HG02970 (cell line): ENCODE measurements at regions not wholly inside any gene's neighbourhood (a gene's known extent, or its start where the extent isn't known, plus 50 kb on each side); places are given as distances from the start of the nearest gene placed in this dataset.
"Not testable (repeated sequence)": the region's sequence is repeated elsewhere in the genome, so short reads cannot be mapped to it uniquely, and the experiment has no call there.

ENCODE experiments used
- ATAC-seq: cut with Tn5 transposase; IDR thresholded peaks from one replicate; pipeline ENCODE4 v1.9.1; 2021; ENCODE audit warnings: mild to moderate bottlenecking, moderate library complexity, moderate number of reproducible peaks; ENCODE audit not compliant: unreplicated experiment, low FRiP score

GRCh38 chr1:163471779-163472650 is 150.3 kb downstream of the NUF2 start:
- no peak for ATAC-seq

DNA sequence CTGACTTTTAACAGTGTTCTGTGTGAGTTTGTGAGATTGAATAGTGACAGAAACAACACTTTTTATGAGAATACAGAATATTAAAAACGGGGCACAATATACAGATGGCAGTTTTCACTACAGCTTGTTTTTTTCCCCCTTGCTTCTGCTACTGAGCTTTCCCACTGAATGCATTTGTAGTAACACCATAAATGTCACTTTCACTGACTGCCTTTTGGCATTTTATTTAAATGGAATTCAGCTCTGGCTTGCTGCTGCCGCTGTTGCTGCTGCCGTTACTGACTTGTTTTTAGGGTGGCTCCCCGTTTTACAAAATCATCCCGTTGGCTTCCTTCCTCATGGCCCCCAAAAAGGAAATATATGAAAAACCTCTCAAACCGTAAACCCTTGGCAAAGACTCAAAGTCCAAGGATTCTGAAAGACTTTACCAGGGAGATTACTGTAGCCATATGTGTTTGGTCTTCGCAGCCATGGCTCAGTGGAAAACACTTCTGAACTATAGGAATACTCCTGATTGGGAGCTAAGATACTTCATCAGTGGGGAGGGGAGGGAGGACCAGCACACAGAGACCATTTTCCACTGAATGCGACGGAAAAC is 151.0 kb downstream of the NUF2 start:
- no peak for ATAC-seq

DNA sequence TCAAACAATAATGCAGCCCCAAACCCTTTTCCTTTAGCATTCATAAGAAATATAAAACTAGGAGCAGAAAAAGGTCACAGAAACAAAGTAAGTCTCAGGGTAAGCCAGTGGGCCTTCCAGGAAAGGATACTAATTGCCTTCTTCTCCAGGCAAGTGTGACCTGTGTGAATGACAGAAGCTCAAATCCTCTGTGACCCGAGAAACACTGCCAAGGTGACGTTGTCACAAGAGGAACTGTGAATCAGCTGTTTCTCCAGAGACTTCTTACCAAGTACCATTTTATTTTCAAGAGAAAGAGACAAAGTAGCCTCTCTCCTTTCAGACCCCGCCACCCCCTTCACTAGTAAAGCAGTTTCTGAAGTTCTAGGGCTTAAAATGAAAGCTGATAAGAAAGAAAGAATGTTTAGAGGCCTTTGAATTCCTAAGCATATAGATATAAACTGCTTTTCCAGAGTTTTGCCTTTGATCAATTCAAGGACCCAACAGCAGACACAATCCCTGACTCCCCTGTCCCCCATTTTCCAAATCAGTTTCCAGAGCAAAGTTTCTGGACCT is 155.6 kb downstream of the NUF2 start:
- ATAC-seq, result no peak

DNA sequence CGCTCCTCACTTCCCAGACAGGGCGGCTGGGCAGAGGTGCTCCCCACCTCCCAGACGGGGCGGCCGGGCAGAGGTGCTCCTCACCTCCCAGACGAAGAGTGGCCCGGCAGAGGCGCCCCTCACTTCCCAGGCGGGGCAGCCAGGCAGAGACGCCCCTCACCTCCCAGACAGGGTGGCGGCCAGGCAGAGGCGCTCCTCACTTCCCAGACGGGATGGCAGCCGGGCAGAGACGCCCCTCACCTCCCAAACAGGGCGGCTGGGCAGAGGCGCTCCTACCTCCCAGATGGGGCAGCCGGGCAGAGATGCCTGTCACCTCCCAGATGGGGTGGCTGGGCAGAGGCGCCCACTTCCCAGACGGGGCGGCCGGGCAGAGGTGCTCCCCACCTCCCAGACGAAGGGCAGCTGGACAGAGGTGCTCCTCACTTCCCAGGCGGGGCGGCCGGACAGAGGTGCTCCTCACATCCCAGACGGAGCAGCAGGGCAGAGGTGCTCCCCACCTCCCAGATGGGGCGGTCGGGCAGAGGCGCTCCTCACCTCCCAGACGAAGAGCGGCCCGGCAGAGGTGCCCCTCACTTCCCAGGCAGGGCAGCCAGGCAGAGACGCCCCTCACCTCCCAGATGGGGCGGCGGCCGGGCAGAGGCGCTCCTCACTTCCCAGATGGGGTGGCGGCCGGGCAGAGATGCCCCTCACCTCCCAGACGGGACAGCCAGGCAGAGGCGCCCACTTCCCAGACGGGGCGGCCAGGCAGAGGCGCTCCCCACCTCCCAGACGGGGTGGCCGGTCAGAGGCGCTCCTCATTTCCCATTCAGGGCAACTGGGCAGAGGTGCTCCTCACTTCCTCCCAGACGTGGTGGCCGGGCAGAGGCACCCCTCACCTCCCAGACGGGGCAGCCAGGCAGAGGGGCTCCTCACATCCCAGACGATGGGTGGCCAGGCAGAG is 176.9 kb downstream of the NUF2 start:
- not testable (repeated sequence) for ATAC-seq

DNA sequence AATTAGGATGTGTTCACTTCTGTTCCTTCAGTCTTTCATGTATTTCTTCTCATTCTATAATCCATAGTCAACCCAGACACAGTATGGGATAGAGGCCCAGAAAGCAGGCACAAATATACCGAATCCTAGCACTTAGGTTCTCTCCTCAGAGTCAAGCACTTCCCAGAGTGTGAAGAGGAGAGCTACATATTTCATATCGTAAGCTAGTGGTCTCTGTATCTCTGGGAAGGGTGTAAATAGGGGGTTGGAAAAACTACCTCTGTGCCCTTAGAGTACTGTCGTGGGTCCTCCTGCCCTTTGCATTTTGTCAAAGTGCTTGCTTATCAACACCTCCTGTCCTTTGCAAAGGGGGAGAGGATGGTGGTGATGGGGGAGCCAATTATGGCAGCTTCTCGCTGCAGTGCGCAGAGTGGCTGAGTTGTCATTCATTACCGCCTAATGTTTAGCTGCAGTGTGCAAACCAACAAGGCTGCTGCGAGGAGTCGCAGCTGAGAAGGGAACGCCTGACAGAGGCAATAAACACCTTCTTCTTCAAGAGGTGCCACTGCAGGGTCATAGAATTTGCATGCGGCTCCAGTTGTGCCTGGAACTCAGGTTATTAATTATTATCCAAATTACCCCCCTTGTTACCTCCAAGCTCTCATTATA is 182.7 kb downstream of the NUF2 start:
- no peak for ATAC-seq

DNA sequence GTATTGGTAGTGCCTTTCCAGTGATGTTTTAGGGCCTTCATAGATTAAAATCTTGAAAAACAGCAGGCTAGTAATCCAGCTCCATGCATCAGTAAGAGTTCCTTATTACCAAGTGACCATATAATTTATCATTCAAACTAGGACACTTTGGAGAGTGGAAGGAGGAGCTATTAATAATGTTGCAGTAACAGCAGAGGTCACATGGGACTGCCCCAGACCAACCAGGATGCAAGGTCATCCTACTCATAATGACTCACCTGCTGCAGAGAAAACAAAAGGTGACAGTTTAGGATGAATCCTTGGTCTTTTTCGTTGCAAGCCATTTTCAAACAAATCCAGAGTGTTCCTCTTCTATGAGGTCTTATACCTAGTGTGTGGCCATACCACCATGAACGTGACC is 187.4 kb downstream of the NUF2 start:
- no peak for ATAC-seq

DNA sequence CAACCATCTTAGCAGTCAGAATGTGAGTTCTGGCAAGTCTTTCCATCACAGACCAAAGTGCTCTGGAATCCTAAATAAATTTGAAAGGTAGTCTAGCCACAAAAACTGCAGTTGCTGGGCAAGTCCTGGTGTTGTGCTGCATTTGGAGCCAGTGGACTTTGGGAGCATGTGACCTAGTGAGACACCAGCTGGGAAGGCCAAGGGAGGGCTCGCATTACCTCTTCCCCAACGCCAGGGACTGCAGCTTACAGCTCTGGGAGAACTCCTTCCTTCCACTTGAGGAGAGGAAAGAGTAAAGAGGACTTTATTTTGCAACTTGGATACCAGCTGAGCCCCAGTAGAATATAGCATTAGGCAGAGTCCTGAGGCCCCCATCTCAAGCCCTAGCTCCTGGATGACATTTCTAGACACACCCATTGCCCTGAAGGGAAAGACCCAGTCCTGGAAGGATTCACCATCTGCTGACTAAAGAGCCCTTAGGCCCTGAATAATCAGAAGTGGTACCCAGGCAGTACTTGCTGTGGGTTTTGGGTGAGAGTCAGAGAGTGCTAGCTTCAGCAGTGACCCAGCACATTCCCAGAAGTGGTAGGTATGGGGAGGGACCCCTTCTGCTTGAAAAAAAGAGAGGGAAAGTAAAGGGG is 190.7 kb downstream of the NUF2 start:
- ATAC-seq, result no peak

DNA sequence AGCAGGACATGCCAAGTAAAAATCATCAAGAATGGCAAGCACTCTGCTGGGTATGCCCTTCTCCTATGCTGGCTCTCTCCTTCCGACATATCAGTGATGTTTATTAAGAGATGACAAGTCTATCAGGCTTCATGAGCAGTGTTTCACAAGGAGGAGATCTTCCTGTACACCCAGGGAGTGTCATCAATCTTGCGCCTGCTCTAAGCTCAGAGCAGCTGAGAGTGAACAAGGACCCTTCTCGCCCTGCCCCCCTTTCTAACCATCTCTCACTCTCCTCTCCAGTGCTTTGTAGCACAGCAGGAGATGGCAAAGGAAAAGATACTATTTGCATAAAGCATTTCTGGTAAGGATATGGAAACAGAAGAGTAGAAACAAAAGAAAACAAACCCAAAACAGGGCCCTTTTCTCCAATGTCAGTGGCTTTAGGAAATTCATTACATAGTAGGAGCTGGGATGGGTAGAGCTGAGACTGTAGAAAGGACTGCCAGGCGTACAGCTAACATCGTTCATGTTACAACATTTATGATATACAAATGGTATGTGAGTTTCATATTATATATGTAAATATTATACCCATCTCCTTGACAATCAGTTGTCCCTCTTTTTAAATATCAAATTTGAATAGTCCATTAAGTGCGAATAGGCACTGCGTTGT is 201.7 kb downstream of the NUF2 start:
- no peak for ATAC-seq

DNA sequence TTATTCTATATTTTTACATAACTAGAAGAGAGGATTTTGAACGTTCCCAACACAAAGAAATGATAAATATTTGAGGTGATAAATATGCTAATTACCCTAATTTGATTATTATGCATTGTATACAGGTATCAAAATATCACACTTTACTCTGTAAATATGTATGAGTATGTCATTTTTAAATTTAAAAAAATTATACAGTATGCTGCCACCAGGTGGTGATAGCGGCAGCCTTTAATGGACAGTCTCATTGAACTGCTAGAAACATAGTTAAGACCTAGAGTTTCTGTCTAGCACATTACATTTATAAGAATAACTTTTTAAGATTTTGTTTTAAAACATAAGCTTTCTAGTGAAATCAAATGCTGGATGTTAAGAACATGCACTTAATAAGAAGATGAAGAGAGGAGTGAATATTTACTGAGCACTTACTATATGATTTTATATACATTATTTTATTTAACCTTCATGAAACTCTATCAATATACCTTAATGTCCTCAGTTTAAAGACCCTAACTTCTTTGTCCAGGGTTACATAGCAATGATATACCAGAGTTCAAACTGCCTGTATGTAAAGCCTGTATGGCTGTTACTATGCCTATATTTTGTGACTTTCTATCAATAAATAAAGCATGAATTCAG is 207.1 kb downstream of the NUF2 start:
- ATAC-seq, result peak; percentile 83

- no peak for ATAC-seq
Measured at GRCh38 chr1:163531345-163531744, 209.6 kb downstream of the NUF2 start.

GRCh38 chr1:163535401-163535800 is 213.6 kb downstream of the NUF2 start:
- no peak for ATAC-seq

DNA sequence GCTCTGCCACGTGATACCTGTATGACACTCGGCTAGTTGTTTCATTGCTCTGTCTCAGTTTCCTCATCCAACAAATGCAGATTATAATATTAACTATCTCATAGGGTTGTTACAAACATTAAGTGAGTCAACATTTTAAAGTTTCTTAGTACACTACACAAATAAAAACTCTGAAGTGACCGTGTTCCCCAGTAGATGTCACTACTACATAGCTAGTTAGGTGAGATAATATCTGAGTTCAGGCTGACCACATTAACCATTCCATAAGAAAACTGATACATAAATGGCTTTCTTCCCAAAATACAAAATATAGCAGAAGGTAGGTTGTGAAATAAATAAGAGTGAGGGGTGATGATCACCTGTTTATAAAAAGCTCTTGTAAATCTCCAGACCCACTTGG is 214.1 kb downstream of the NUF2 start:
- ATAC-seq, result no peak

GRCh38 chr1:163537809-163538208 is 216.1 kb downstream of the NUF2 start:
- no peak for ATAC-seq

DNA sequence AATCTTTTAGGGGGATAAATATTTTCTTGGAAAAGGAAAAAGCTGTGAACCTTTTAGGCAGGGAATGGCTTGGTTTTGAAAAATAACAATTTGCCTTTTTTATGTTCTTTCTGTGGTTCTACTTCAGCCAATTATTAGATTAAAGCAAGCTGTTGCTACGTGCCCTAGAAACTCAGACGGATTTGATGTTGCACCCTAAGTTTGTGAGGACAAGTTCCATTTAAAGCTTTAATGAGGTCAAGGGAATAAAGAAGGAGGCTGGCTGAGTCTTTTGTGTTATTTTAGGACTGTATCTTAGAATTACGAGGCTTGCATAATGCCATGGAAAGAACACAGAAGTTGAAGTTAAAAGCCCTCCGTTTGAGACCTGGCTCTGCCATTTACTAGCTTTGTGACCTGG is 216.9 kb downstream of the NUF2 start:
- ATAC-seq, result no peak

DNA sequence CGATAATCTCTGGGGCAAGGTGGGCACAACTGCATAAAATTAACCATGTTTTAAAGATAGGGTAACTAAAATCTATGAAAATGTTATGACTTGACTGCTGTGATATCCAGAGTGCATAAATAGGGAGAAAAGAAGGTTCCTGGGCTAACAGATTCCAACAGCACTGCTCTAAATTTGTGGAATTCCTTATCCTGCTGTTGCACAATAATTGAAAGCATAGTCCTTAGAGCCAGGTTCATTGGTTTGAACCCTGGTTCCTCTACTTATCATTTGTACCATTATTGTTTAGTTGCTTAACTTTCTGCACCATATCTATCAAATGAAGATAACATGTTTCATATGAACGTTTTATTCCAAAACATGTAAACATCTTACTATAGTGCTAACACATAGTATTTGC is 219.0 kb downstream of the NUF2 start:
- no peak for ATAC-seq

- no peak for ATAC-seq
Measured at GRCh38 chr1:163544441-163544840, 222.7 kb downstream of the NUF2 start.

- no peak for ATAC-seq
Measured at GRCh38 chr1:163558162-163558561, 236.4 kb downstream of the NUF2 start.

GRCh38 chr1:163561580-163562295 is 240.0 kb downstream of the NUF2 start:
- no peak for ATAC-seq
